Stimulated activated naive B cell treated with anti-CD40 and anti-IgM and Interleukin-4, amounts not matched to agents 10 μg/mL and 1 μg/mL and 100 μg/mL, for 72 hours (primary cell): ENCODE measurements at regions not wholly inside any gene's neighbourhood (a gene's known extent, or its start where the extent isn't known, plus 50 kb on each side); places are given as distances from the start of the nearest gene placed in this dataset.

ENCODE experiments used
- ATAC-seq, 2 donors: fragments of 150-1000 bp; cut with Tn5 transposase; replicated peaks; 2 replicates each; pipeline ENCODE4 v1.10.0; 2021; ENCODE audit warnings: moderate library complexity in 1 of 2
- DNase-seq: peaks from one replicate; pipeline ENCODE4 v3.0.0; 2021
- H3K27ac Mint-ChIP-seq: one replicate; pipeline ENCODE4 v1.8.0; 2022; ENCODE audit warnings: mild to moderate bottlenecking, mixed read lengths
- H3K27me3 Mint-ChIP-seq, 2 donors: one replicate each; pipeline ENCODE4 v1.8.0; 2022; ENCODE audit warnings: mixed read lengths in 2 of 2
- H3K36me3 Mint-ChIP-seq, 2 donors: one replicate each; pipeline ENCODE4 v1.8.0; 2022; ENCODE audit warnings: mixed read lengths in 2 of 2, mild to moderate bottlenecking in 1 of 2
- H3K4me1 Mint-ChIP-seq, 2 donors: one replicate each; pipeline ENCODE4 v1.8.0; 2022; ENCODE audit warnings: mixed read lengths in 2 of 2, mild to moderate bottlenecking in 1 of 2
- H3K4me3 Mint-ChIP-seq, 2 donors: one replicate each; pipeline ENCODE4 v1.8.0; 2022; ENCODE audit warnings: mild to moderate bottlenecking in 2 of 2, mixed read lengths in 2 of 2, moderate library complexity in 1 of 2
- H3K9me3 Mint-ChIP-seq, 2 donors: one replicate each; pipeline ENCODE4 v1.8.0; 2022; ENCODE audit warnings: mixed read lengths in 2 of 2, mild to moderate bottlenecking in 1 of 2

GRCh38 chr2:12116228-12116750 lies 369.9 kb downstream of the LPIN1 start:
- Mint-ChIP-seq H3K27ac (peak overlapping the region; percentile 42), H3K4me1 (peaks cover 21 to 54% of the 10 kb centered on the region in 2 donors), H3K36me3 (no peaks in the 10 kb centered on the region), H3K27me3 (no peaks in the 10 kb centered on the region), H3K4me3 (peak overlapping the region in 1 of 2 donors; percentile 17), H3K9me3 (no peaks in the 10 kb centered on the region)
- ATAC-seq: peak; percentile 77 to 79
- peak; percentile 61 for DNase-seq

GRCh38 chr2:12119841-12120240 lies 373.4 kb downstream of the LPIN1 start:
- Mint-ChIP-seq H3K9me3 (no peaks in the 10 kb centered on the region), H3K36me3 (no peaks in the 10 kb centered on the region), H3K4me1 (peaks cover 8 to 29% of the 10 kb centered on the region in 2 donors), H3K27me3 (no peaks in the 10 kb centered on the region), H3K4me3 (no peak overlapping the region), H3K27ac (no peak overlapping the region)
- no peak for DNase-seq
- ATAC-seq: no peak

DNA sequence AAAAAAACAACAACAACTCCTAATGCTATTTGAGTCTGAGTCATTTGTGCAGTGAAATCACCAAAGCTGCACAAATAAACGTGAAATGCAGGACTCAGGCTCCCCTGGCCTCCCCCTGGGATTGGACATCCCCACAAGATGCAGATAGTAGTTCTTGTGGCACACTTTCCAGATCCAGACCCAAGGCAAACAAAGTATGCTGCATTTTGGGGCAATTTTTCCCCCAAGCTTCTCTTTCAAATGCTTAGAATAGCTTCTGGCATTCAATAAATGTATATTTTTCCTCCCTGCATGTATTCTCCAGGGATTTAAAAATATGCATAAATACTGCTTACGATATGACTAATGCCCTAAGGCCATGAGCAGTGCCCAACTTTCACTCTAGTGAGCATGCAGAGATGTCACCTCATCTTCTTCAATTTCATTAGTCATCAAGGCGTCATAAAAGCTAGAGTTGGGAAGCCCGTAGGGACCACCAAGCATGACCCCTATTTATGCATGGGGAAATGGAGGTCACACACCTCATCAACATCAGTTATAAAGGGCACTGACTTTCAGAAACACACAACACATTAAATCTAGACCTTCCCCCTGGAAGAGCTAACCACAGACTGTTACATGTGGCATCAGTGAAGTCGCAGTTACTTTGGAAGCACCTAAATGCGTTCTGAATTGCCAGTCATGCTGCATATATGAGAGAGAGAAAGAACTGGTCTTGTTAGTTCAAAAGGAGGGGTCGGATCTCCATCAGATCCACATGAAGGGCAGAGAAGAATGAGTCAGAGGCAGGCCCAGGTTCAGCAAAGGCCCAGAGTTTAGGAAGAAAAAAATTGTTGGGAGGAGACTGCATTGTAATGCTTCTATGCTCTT lies 374.1 kb downstream of the LPIN1 start:
- DNase-seq (peak; percentile 47), ATAC-seq (peak; percentile 82 to 85)
- no peaks in the 10 kb centered on the region for H3K36me3 Mint-ChIP-seq
- peaks cover 8 to 23% of the 10 kb centered on the region in 2 donors for H3K4me1 Mint-ChIP-seq
- no peak overlapping the region for H3K4me3 Mint-ChIP-seq
- H3K9me3 Mint-ChIP-seq: no peaks in the 10 kb centered on the region
- H3K27me3 Mint-ChIP-seq: no peaks in the 10 kb centered on the region
- H3K27ac Mint-ChIP-seq: no peak overlapping the region

GRCh38 chr2:12124790-12125189 lies 378.4 kb downstream of the LPIN1 start:
- peaks cover 0 to 15% of the 10 kb centered on the region in 2 donors for H3K4me1 Mint-ChIP-seq
- DNase-seq (no peak), ATAC-seq (no peak)
- H3K36me3 Mint-ChIP-seq: no peaks in the 10 kb centered on the region
- no peak overlapping the region for H3K4me3 Mint-ChIP-seq
- H3K27me3 Mint-ChIP-seq: no peaks in the 10 kb centered on the region
- no peak overlapping the region for H3K27ac Mint-ChIP-seq
- H3K9me3 Mint-ChIP-seq: no peaks in the 10 kb centered on the region

- peaks cover 0 to 15% of the 10 kb centered on the region in 2 donors for H3K4me1 Mint-ChIP-seq
- H3K9me3 Mint-ChIP-seq: no peaks in the 10 kb centered on the region
- no peak for DNase-seq
- ATAC-seq: no peak
- no peak overlapping the region for H3K4me3 Mint-ChIP-seq
- no peak overlapping the region for H3K27ac Mint-ChIP-seq
- H3K36me3 Mint-ChIP-seq: no peaks in the 10 kb centered on the region
- H3K27me3 Mint-ChIP-seq: no peaks in the 10 kb centered on the region
Observed at GRCh38 chr2:12126318-12126717, 379.9 kb downstream of the LPIN1 start.

DNA sequence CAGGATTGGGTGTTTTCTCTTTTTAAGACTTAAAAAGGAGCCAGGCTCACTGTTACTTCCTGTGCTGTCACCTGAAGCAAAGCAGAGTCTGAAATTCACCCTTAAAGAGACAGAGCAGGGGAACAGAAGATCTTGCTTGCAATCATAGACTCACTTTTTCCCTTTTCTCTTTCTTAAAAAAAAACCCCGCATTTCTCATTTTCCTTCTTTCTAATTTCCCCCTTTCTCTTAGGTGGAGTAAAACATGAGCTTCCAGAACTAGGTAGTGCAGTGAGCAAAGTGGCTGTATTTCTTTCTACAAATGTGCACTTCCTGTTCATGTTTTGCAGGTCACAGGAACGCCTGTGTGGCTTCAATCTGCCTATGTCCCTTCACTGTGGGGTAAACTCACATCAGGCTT lies 381.2 kb downstream of the LPIN1 start:
- H3K9me3 Mint-ChIP-seq: no peaks in the 10 kb centered on the region
- DNase-seq (no peak), ATAC-seq (peak; percentile 80 to 84)
- no peaks in the 10 kb centered on the region for H3K27me3 Mint-ChIP-seq
- H3K4me3 Mint-ChIP-seq: peak overlapping the region; percentile 2 to 17
- peak overlapping the region; percentile 15 for H3K27ac Mint-ChIP-seq
- no peaks in the 10 kb centered on the region for H3K36me3 Mint-ChIP-seq
- peaks cover 0 to 15% of the 10 kb centered on the region in 2 donors for H3K4me1 Mint-ChIP-seq

GRCh38 chr2:12131975-12132374 lies 385.5 kb downstream of the LPIN1 start:
- DNase-seq (no peak), ATAC-seq (no peak)
- H3K4me1 Mint-ChIP-seq: peaks cover 0 to 9% of the 10 kb centered on the region in 2 donors
- H3K27me3 Mint-ChIP-seq: no peaks in the 10 kb centered on the region
- peaks cover 0 to 2% of the 10 kb centered on the region in 2 donors for H3K36me3 Mint-ChIP-seq
- H3K27ac Mint-ChIP-seq: no peak overlapping the region
- H3K4me3 Mint-ChIP-seq: no peak overlapping the region
- H3K9me3 Mint-ChIP-seq: peaks cover 4% of the 10 kb centered on the region in 2 donors

DNA sequence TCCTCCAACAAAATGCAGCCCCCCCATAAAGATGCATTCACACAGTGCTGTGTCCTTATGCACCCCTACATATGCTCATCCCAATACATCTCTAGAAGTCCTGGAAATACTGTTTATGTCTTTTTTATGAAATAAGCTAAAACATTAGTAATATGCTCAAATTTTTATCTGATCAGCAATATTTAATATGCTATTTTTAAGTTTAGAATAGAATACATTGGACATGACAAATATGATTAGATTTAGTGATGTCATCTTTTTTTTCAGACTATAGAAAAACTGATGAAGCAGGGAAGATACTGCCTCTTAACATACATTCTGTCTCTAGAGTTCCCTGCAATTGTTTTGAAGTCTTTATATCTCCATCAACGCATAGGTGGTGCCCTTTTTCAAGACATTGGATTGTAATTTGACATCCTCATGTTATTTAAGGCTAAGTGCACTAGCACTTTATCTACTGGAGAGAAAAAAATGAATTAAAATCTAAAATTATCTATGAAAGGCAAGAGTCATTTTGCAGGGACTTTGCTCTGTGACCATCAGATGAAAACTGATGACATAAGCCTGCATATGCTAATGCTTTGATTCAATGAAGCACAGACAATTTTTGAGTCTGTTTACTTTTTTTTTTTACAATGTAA lies 395.3 kb downstream of the LPIN1 start:
- Mint-ChIP-seq H3K27me3 (no peaks in the 10 kb centered on the region), H3K9me3 (peaks cover 0 to 9% of the 10 kb centered on the region in 2 donors), H3K27ac (no peak overlapping the region), H3K4me1 (peaks cover 9 to 14% of the 10 kb centered on the region in 2 donors), H3K4me3 (no peak overlapping the region), H3K36me3 (peaks cover 0 to 5% of the 10 kb centered on the region in 2 donors)
- ATAC-seq (no peak), DNase-seq (no peak)

DNA sequence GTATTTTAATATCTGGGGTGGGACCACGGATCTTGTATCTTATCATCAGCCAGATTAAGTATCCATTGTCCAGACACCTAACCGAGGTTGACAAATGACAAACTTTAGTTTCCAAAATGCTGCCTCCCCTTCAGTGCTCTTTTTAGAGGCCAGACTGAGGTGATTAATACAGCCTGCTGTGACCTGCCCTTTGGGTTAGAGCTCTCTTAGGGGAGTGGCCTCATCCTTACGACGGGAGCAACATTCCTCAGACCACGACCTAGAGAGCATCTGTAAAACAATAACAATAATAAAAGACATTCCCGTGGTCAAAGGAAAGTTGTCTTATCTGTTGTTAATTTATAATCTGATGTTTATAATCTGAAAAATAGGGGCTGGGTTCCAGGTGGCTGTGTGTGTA lies 405.3 kb downstream of the LPIN1 start:
- DNase-seq (no peak), ATAC-seq (no peak)
- Mint-ChIP-seq H3K9me3 (no peaks in the 10 kb centered on the region), H3K4me1 (peaks cover 16 to 26% of the 10 kb centered on the region in 2 donors), H3K27me3 (no peaks in the 10 kb centered on the region), H3K27ac (no peak overlapping the region), H3K4me3 (no peak overlapping the region), H3K36me3 (no peaks in the 10 kb centered on the region)

- ATAC-seq (no peak), DNase-seq (no peak)
- Mint-ChIP-seq H3K4me3 (no peak overlapping the region), H3K27me3 (no peaks in the 10 kb centered on the region), H3K4me1 (peaks cover 14 to 26% of the 10 kb centered on the region in 2 donors), H3K9me3 (no peaks in the 10 kb centered on the region), H3K36me3 (no peaks in the 10 kb centered on the region), H3K27ac (no peak overlapping the region)
Observed at GRCh38 chr2:12152888-12153287, 406.5 kb downstream of the LPIN1 start.

DNA sequence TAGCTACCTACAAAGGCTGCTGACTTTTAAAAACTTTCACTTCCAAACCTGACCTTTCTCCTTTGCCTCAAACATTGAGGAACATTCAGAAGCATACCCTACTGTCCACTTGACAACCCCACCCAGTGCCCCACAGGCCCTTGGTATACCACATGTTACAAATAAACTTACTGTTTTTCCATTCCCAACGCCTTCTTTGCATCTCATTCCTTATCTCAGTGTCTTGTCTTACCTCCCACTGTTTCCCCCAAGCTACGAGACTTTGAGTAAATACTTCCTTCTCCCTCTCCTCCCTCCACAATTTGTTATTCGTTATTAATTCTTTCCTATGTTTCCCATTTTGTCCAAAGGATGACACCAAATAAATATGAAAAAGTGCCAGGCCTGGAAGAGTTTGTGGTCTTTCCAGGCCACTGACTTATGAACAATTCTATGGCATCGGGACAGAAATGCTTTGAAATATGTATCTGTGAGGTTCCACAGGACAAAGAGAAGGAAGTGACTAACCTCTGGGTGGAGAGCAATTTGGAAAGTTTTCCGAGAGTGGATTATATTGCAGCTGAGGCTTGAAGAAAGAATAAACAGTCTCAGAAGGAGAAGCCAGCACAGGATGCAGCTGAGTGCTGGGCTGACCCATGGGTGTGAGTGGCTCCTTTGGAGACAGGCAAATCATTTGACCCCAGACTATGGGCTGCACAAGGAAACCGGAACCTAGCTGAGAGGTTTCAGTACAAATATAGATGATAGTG lies 409.0 kb downstream of the LPIN1 start:
- peaks cover 1 to 2% of the 10 kb centered on the region in 2 donors for H3K36me3 Mint-ChIP-seq
- no peaks in the 10 kb centered on the region for H3K27me3 Mint-ChIP-seq
- ATAC-seq (no peak), DNase-seq (no peak)
- H3K9me3 Mint-ChIP-seq: peaks cover 1 to 2% of the 10 kb centered on the region in 2 donors
- H3K27ac Mint-ChIP-seq: no peak overlapping the region
- peaks cover 11 to 22% of the 10 kb centered on the region in 2 donors for H3K4me1 Mint-ChIP-seq
- no peak overlapping the region for H3K4me3 Mint-ChIP-seq

DNA sequence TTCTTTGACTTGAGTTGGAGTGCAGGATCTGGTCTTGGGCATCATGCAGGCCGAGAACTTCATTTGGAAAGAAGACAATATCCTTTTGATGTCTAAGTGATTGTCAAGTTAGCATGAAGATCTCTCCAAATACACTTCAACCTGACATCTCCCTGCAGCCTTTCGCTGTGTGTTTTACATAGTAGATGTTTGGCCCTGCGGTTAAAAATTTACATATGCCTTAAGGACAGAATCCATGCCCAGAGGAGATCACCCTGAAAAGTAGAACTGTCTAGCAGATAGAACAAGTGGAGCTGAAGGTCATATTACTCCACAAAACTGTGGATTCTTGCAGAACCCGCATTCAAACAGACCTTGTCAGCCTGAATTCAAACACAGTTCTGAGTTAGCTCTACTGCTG lies 409.9 kb downstream of the LPIN1 start:
- peaks cover 5% of the 10 kb centered on the region in 2 donors for H3K36me3 Mint-ChIP-seq

DNA sequence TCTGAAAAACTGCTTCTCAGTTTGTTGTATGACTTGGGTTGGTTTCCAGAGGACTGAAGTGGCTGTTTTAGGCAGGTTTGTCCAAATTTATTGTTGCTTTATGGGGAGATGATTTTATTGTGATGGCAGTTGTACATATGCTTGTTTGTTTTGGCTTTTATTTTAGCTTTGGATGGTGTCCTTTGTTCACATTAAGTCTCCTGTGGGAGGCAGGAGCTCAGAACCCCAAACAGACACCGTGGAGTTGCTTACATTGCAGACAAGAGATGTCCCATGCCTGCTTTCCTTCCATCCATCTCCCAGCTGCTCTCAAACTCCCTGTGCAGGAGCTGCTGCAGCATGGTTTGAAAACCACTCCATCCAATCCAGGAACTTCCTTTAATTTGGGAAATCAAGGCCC lies 414.7 kb downstream of the LPIN1 start:
- ATAC-seq (no peak), DNase-seq (no peak)
- H3K4me3 Mint-ChIP-seq: no peak overlapping the region
- no peak overlapping the region for H3K27ac Mint-ChIP-seq
- H3K4me1 Mint-ChIP-seq: peaks cover 3 to 7% of the 10 kb centered on the region in 2 donors
- no peaks in the 10 kb centered on the region for H3K27me3 Mint-ChIP-seq
- peaks cover 5% of the 10 kb centered on the region in 2 donors for H3K36me3 Mint-ChIP-seq
- H3K9me3 Mint-ChIP-seq: peaks cover 4 to 5% of the 10 kb centered on the region in 2 donors

More for the DNA sequence above, 409.9 kb downstream of the LPIN1 start:
- H3K27ac Mint-ChIP-seq: no peak overlapping the region
- H3K9me3 Mint-ChIP-seq: peaks cover 4 to 5% of the 10 kb centered on the region in 2 donors
- ATAC-seq (no peak), DNase-seq (no peak)
- H3K27me3 Mint-ChIP-seq: no peaks in the 10 kb centered on the region
- H3K4me3 Mint-ChIP-seq: no peak overlapping the region
- H3K4me1 Mint-ChIP-seq: peaks cover 9 to 19% of the 10 kb centered on the region in 2 donors
